Uterus (tissue), 2 donors: ENCODE measurements at regions not wholly inside any gene's neighbourhood (a gene's known extent, or its start where the extent isn't known, plus 50 kb on each side); places are given as distances from the start of the nearest gene placed in this dataset.
"Not testable (repeated sequence)": the region's sequence is repeated elsewhere in the genome, so short reads cannot be mapped to it uniquely, and the experiment has no call there.

Experiments used
- CTCF ChIP-seq, 4 experiments: fragments of 200-600 bp in 2 of 4; fragments of 450-650 bp in 2 of 4; sonication (generic) in 2 of 4; IDR thresholded peaks; one replicate each; pipeline ENCODE4 v1.5.1; 2016 to 2019; ENCODE audit warnings: antibody characterized with exemption in 4 of 4, mild to moderate bottlenecking in 2 of 4, moderate library complexity in 1 of 4
- POLR2A ChIP-seq, 2 donors: fragments of 450-650 bp; IDR thresholded peaks; one replicate each; pipeline ENCODE4 v1.6.1; 2016; ENCODE audit warnings: antibody characterized with exemption in 2 of 2, mild to moderate bottlenecking in 1 of 2, moderate library complexity in 1 of 2

DNA sequence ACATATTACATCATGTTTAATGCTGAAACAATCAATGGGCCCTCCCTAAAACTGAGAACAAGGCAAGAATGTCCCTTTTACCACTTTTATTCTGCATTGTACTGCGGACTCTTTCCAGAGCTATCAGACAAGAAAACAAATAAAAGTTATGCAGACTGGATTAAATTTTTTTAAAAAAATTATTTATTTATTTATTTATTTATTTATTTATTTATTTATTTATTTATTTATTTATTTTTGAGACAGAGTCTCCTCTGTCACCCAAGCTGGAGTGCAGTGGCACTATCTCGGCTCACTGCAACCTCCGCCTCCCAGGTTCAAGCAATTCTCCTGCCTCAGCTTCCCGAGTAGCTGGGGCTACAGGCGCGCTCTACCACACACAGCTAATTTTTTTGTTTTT, 185.4 kb upstream of the LRFN5 start:
- not testable (repeated sequence) for TF ChIP-seq CTCF, POLR2A (IDR thresholded peaks at IDR 0.05)
